IMR-90 (cell line): ENCODE measurements at regions not wholly inside any gene's neighbourhood (a gene's known extent, or its start where the extent isn't known, plus 50 kb on each side); places are given as distances from the start of the nearest gene placed in this dataset.

Source experiments
- ATAC-seq: fragments of 200-7000 bp; cut with Tn5 transposase; 2 replicates; pipeline ENCODE4 v1.9.1; 2020; ENCODE audit warnings: low read depth, mild to moderate bottlenecking, moderate library complexity
- BruUV-seq: library from RNA; stranded (reverse); fragments of 400-500 nt; replicated peaks from 2 replicates; lab custom pipeline; 2021; lab: Mats Ljungman, UMichigan
- CTCF ChIA-PET: fragments of 300-600 bp; formaldehyde crosslinking; extraction: SDS; loops from one replicate; lab custom pipeline; 2021; ENCODE audit warnings: antibody characterized with exemption; lab: Yijun Ruan, JAX
- POLR2A ChIA-PET: fragments of 300-600 bp; sonication (Branson Sonifier 250); formaldehyde crosslinking; loops from one replicate; lab custom pipeline; 2022; ENCODE audit warnings: antibody characterized with exemption; ENCODE audit not compliant: unreplicated experiment; lab: Charles Lee
- DNase-seq: peaks from one replicate; pipeline ENCODE4 v3.0.0; 2013
- H2AFZ ChIP-seq: replicated peaks from 2 replicates; pipeline ENCODE3; 2013; ENCODE audit warnings: low read length, mild to moderate bottlenecking; ENCODE audit not compliant: poor library complexity
- H2AK5ac ChIP-seq: 2 replicates; pipeline ENCODE4 v1.6.1; 2013; ENCODE audit warnings: low read depth, low read length, inconsistent platforms
- H2AK9ac ChIP-seq: replicated peaks from 2 replicates; pipeline ENCODE3; 2013; ENCODE audit warnings: mild to moderate bottlenecking, low read depth, low read length, moderate library complexity; ENCODE audit not compliant: poor library complexity
- H2BK120ac ChIP-seq: 2 replicates; pipeline ENCODE4 v1.6.1; 2013; ENCODE audit warnings: low read depth, low read length, inconsistent platforms
- H2BK15ac ChIP-seq: 3 replicates; pipeline ENCODE4 v1.6.1; 2013; ENCODE audit warnings: low read depth, low read length, inconsistent platforms
- H2BK20ac ChIP-seq: 2 replicates; pipeline ENCODE4 v1.6.1; 2013; ENCODE audit warnings: low read depth, mild to moderate bottlenecking, inconsistent platforms, low read length, moderate library complexity
- H2BK5ac ChIP-seq: 2 replicates; pipeline ENCODE4 v1.6.1; 2013; ENCODE audit warnings: mild to moderate bottlenecking, low read depth, low read length, inconsistent platforms; ENCODE audit not compliant: poor library complexity, severe bottlenecking
- H3K14ac ChIP-seq: replicated peaks from 2 replicates; pipeline ENCODE4 v1.6.1; 2013; ENCODE audit warnings: low read depth, low read length, inconsistent platforms
- H3K18ac ChIP-seq: 2 replicates; pipeline ENCODE4 v1.6.1; 2013; ENCODE audit warnings: low read depth, low read length, control low read depth
- H3K23ac ChIP-seq: 2 replicates; pipeline ENCODE4 v1.6.1; 2013; ENCODE audit warnings: low read depth, low read length, inconsistent platforms
- H3K27ac ChIP-seq: 2 replicates; pipeline ENCODE4 v1.5.1; 2013; ENCODE audit warnings: mild to moderate bottlenecking, control low read depth, low read length; ENCODE audit not compliant: insufficient read depth
- H3K27me3 ChIP-seq: 2 replicates; pipeline ENCODE4 v1.6.1; 2013; ENCODE audit warnings: low read length; ENCODE audit not compliant: control insufficient read depth, insufficient read depth
- H3K36me3 ChIP-seq: 2 replicates; pipeline ENCODE4 v1.6.1; 2013; ENCODE audit warnings: low read length, mixed read lengths; ENCODE audit not compliant: control insufficient read depth, insufficient read depth
- H3K4ac ChIP-seq: 2 replicates; pipeline ENCODE4 v1.6.1; 2013; ENCODE audit warnings: low read depth, low read length, inconsistent platforms
- H3K4me1 ChIP-seq: 2 replicates; pipeline ENCODE4 v1.6.1; 2013; ENCODE audit warnings: low read length, mixed read lengths; ENCODE audit not compliant: control insufficient read depth, insufficient read depth
- H3K4me2 ChIP-seq: 2 replicates; pipeline ENCODE4 v1.6.1; 2013; ENCODE audit warnings: low read depth, mild to moderate bottlenecking, control low read depth, low read length, moderate library complexity
- H3K4me3 ChIP-seq: 2 replicates; pipeline ENCODE4 v1.5.1; 2013; ENCODE audit warnings: low read depth, mild to moderate bottlenecking, control low read depth, low read length, moderate library complexity; ENCODE audit not compliant: insufficient read depth
- H3K56ac ChIP-seq: 2 replicates; pipeline ENCODE4 v1.6.1; 2013; ENCODE audit warnings: low read length, inconsistent platforms; ENCODE audit not compliant: insufficient read depth; ENCODE audit errors: extremely low read depth
- H3K79me1 ChIP-seq, 2 experiments: 2 replicates each; pipeline ENCODE4 v1.6.1; 2013; ENCODE audit warnings: low read length in 2 of 2, inconsistent platforms in 1 of 2, low read depth in 1 of 2
- H3K9ac ChIP-seq: 2 replicates; pipeline ENCODE4 v1.6.1; 2013; ENCODE audit warnings: low read depth, low read length, control low read depth
- H3K9me1 ChIP-seq: 2 replicates; pipeline ENCODE4 v1.6.1; 2013; ENCODE audit warnings: low read length, inconsistent platforms; ENCODE audit not compliant: insufficient read depth
- H3K9me3 ChIP-seq: 2 replicates; pipeline ENCODE4 v1.6.1; 2013; ENCODE audit warnings: low read length; ENCODE audit not compliant: control insufficient read depth, insufficient read depth
- H4K20me1 ChIP-seq: 2 replicates; pipeline ENCODE4 v1.6.1; 2013; ENCODE audit warnings: low read length, inconsistent platforms; ENCODE audit not compliant: insufficient read depth
- H4K5ac ChIP-seq: 2 replicates; pipeline ENCODE4 v1.6.1; 2013; ENCODE audit warnings: mild to moderate bottlenecking, low read depth, low read length, control low read depth
- H4K8ac ChIP-seq, 2 experiments: 2 replicates each; pipeline ENCODE4 v1.6.1; 2013; ENCODE audit warnings: low read depth in 2 of 2, low read length in 2 of 2, control low read depth in 1 of 2, inconsistent platforms in 1 of 2
- H4K91ac ChIP-seq: 2 replicates; pipeline ENCODE4 v1.6.1; 2013; ENCODE audit warnings: low read depth, low read length, inconsistent platforms; ENCODE audit not compliant: insufficient read depth
- BHLHE40 ChIP-seq: fragments of 150-350 bp; IDR thresholded peaks from 2 replicates; pipeline ENCODE4 v1.6.1; 2016; ENCODE audit warnings: mild to moderate bottlenecking, low read depth, low read length
- CEBPB ChIP-seq: IDR thresholded peaks from 2 replicates; pipeline ENCODE4 v1.6.1; 2012; ENCODE audit warnings: low read depth, low read length, improper control_type of control experiment
- CHD1 ChIP-seq: IDR thresholded peaks from 2 replicates; pipeline ENCODE4 v1.6.1; 2012; ENCODE audit warnings: low read depth, low read length, improper control_type of control experiment
- CTCF ChIP-seq: conservative IDR thresholded peaks from 2 replicates; pipeline ENCODE4 v1.5.1; 2012; ENCODE audit warnings: mild to moderate bottlenecking, low read depth, low read length, improper control_type of control experiment
- ELK1 ChIP-seq: fragments of 150-350 bp; IDR thresholded peaks from 2 replicates; pipeline ENCODE4 v1.6.1; 2016; ENCODE audit warnings: low read depth, mild to moderate bottlenecking, low read length, moderate library complexity, borderline replicate concordance
- FOS ChIP-seq: fragments of 150-350 bp; IDR thresholded peaks from 2 replicates; pipeline ENCODE4 v1.6.1; 2016; ENCODE audit warnings: low read depth, low read length
- MAFK ChIP-seq: IDR thresholded peaks from 2 replicates; pipeline ENCODE4 v1.6.1; 2012; ENCODE audit warnings: low read depth, low read length, improper control_type of control experiment
- MAZ ChIP-seq: IDR thresholded peaks from 2 replicates; pipeline ENCODE4 v1.6.1; 2012; ENCODE audit warnings: low read depth, mild to moderate bottlenecking, low read length, improper control_type of control experiment, moderate library complexity, borderline replicate concordance
- MXI1 ChIP-seq: IDR thresholded peaks from 2 replicates; pipeline ENCODE4 v1.6.1; 2012; ENCODE audit warnings: low read depth, mild to moderate bottlenecking, low read length, moderate library complexity, borderline replicate concordance
- NFE2L2 ChIP-seq: fragments of 150-350 bp; IDR thresholded peaks from 2 replicates; pipeline ENCODE4 v1.6.1; 2016; ENCODE audit warnings: low read depth, mild to moderate bottlenecking, low read length
- POLR2A ChIP-seq: IDR thresholded peaks from 2 replicates; pipeline ENCODE4 v1.6.1; 2012; ENCODE audit warnings: mild to moderate bottlenecking, low read depth, low read length
- RAD21 ChIP-seq: IDR thresholded peaks from 2 replicates; pipeline ENCODE4 v1.6.1; 2012; ENCODE audit warnings: low read length, improper control_type of control experiment
- RCOR1 ChIP-seq: IDR thresholded peaks from 2 replicates; pipeline ENCODE4 v1.6.1; 2012; ENCODE audit warnings: mild to moderate bottlenecking, low read length, improper control_type of control experiment; ENCODE audit not compliant: insufficient replicate concordance
- RFX5 ChIP-seq: IDR thresholded peaks from 2 replicates; pipeline ENCODE4 v1.8.0; 2012; ENCODE audit warnings: low read depth, mild to moderate bottlenecking, low read length, moderate library complexity
- SMC3 ChIP-seq: fragments of 150-350 bp; IDR thresholded peaks from 2 replicates; pipeline ENCODE4 v1.6.1; 2016; ENCODE audit warnings: low read depth, mild to moderate bottlenecking, antibody characterized with exemption, low read length, moderate library complexity
- USF2 ChIP-seq: fragments of 150-350 bp; IDR thresholded peaks from 2 replicates; pipeline ENCODE4 v1.6.1; 2017; ENCODE audit warnings: mild to moderate bottlenecking, antibody characterized with exemption, low read length, low read depth
- WGBS, 2 experiments: methylation state at CpG; one replicate each; pipeline versions ENCODE4 v1.1.5 to v1.1.7; 2013; ENCODE audit warnings: missing lambda C conversion rate in 2 of 2; ENCODE audit not compliant: insufficient read length in 1 of 2; ENCODE audit errors: extremely low coverage in 2 of 2; 5-methylcytosine and 5-hydroxymethylcytosine counted together
- dilution Hi-C: fragments of 300-500 bp; cut with HindIII; formaldehyde crosslinking; loops from one replicate; pipeline ENCODE4 v1.14.3; 2018; ENCODE audit warnings: low sequenced_read_pairs; ENCODE audit not compliant: unreplicated experiment
- in situ Hi-C: fragments of 300-500 bp; cut with MboI; formaldehyde crosslinking; loops from 3 replicates; pipeline ENCODE4 v1.14.3; 2019; ENCODE audit warnings: low sequenced_read_pairs, inconsistent platforms, mixed read lengths
- intact Hi-C: fragments of 100-400 bp; cut with micrococcal nuclease; formaldehyde crosslinking; loops from 2 replicates; pipeline ENCODE4 v1.10.0; 2022

- ChIA-PET CTCF (no interaction called here), POLR2A (no interaction called here)
- Histone ChIP-seq H3K9ac (no peak overlapping the region; the same call in 1 of the 2 replicates), H2BK5ac (peak overlapping the region; percentile 100), H2BK120ac (peak overlapping the region; percentile 99), H4K5ac (peak overlapping the region; percentile 97), H2AFZ (no peak overlapping the region), H3K9me3 (no peaks in the 10 kb centered on the region), H3K4me2 (peak overlapping the region; percentile 4; the same call in 1 of the 2 replicates), H3K4me3 (no peak overlapping the region), H3K18ac (peak overlapping the region; percentile 92), H3K14ac (peak overlapping the region; percentile 99), H2AK9ac (peak overlapping the region; percentile 25), H4K91ac (peak overlapping the region; percentile 99), H3K4ac (peak overlapping the region; percentile 96), H3K4me1 (peaks cover 35% of the 10 kb centered on the region), H2BK20ac (peak overlapping the region; percentile 100), H2BK15ac (peak overlapping the region; percentile 84), H3K36me3 (no peaks in the 10 kb centered on the region), H4K8ac (peak overlapping the region; percentile 30 to 93; a peak in 3 of 4 replicates), H2AK5ac (peak overlapping the region; percentile 75), H3K27me3 (no peaks in the 10 kb centered on the region), H3K23ac (peak overlapping the region; percentile 94; the same call in 1 of the 2 replicates), H3K79me1 (peaks cover 3 to 36% of the 10 kb centered on the region in 2 experiments; a peak in 2 of 4 replicates), H3K9me1 (peaks cover 20% of the 10 kb centered on the region), H3K27ac (peak overlapping the region; percentile 67; the same call in 1 of the 2 replicates), H3K56ac (peak overlapping the region; percentile 59), H4K20me1 (no peaks in the 10 kb centered on the region)
- TF ChIP-seq POLR2A = no peak
- no peak for TF ChIP-seq USF2
- peak; percentile 100 for TF ChIP-seq NFE2L2
- TF ChIP-seq MXI1 = no peak
- no peak for TF ChIP-seq RCOR1
- no peak for TF ChIP-seq CHD1
- TF ChIP-seq MAFK = peak; percentile 95
- no peak for TF ChIP-seq BHLHE40
- peak; percentile 7; the same call in 1 of the 2 replicates for TF ChIP-seq RAD21
- 0 out of 2 replicates have a peak, but pooled peaks have one; percentile 8 for TF ChIP-seq RFX5
- TF ChIP-seq ELK1 = no peak
- TF ChIP-seq FOS = peak; percentile 72; the same call in 1 of the 2 replicates
- TF ChIP-seq SMC3 = no peak
- TF ChIP-seq CEBPB = peak; percentile 97
- no peak for TF ChIP-seq CTCF
- TF ChIP-seq MAZ = no peak
- dilution Hi-C loops = no loop called here
- ATAC-seq = no peak
- intact Hi-C loops = loop anchor here (2.0 kb wide), 1 partner anchor 201 kb away; no protein-coding TSS in a partner anchor
- WGBS, 2 experiments = no CpG with 5 or more reads among the region's 6 CpGs
- in situ Hi-C loops = loop anchor here (25.0 kb wide), 1 partner anchor 495 kb away; no protein-coding TSS in a partner anchor
- DNase-seq = peak; percentile 83
- no TSS peak for BruUV-seq
Measured at GRCh38 chr16:86307514-86307903, 202.8 kb upstream of the FOXF1 start.
